ENCODE measurements at regions not wholly inside any gene's neighbourhood (a gene's known extent, or its start where the extent isn't known, plus 50 kb on each side); places are given as distances from the start of the nearest gene placed in this dataset.

DNA sequence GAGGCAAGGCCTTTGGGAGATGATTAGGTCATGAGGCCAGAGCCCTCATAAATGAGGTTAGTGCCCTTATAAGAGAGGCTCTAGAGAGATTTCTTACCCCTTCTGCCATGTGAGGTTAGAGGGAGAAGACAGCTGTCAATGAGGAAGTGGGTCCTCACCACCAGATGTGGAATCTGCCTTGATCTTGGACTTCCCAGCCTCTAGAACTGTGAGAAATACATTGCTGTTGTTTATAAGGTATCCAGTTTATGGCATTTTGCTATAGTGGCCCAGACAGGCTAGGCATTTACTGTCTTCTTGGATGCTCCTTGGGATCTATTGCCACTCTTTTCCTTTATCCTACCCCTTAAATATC, 57.1 kb upstream of the CITED2 start:
- TF ChIP-seq TAF1 (IDR thresholded peaks at IDR 0.05; ENCODE audit: low read depth) (no peak), RAD21 (conservative IDR thresholded peaks at IDR 0.05) (no peak), EP300 (conservative IDR thresholded peaks at IDR 0.05; ENCODE audit: poor library complexity, severe bottlenecking) (no peak), MXI1 (conservative IDR thresholded peaks at IDR 0.05; ENCODE audit: poor library complexity, severe bottlenecking) (no peak), EZH2 (IDR thresholded peaks at IDR 0.05; ENCODE audit: borderline replicate concordance, insufficient read depth, low read length, poor library complexity, severe bottlenecking) (no peak), SMC3 (conservative IDR thresholded peaks at IDR 0.05; ENCODE audit: poor library complexity) (no peak), POLR2AphosphoS5 (IDR thresholded peaks at IDR 0.05) (no peak)
- TF ChIP-seq, protein P1, sequence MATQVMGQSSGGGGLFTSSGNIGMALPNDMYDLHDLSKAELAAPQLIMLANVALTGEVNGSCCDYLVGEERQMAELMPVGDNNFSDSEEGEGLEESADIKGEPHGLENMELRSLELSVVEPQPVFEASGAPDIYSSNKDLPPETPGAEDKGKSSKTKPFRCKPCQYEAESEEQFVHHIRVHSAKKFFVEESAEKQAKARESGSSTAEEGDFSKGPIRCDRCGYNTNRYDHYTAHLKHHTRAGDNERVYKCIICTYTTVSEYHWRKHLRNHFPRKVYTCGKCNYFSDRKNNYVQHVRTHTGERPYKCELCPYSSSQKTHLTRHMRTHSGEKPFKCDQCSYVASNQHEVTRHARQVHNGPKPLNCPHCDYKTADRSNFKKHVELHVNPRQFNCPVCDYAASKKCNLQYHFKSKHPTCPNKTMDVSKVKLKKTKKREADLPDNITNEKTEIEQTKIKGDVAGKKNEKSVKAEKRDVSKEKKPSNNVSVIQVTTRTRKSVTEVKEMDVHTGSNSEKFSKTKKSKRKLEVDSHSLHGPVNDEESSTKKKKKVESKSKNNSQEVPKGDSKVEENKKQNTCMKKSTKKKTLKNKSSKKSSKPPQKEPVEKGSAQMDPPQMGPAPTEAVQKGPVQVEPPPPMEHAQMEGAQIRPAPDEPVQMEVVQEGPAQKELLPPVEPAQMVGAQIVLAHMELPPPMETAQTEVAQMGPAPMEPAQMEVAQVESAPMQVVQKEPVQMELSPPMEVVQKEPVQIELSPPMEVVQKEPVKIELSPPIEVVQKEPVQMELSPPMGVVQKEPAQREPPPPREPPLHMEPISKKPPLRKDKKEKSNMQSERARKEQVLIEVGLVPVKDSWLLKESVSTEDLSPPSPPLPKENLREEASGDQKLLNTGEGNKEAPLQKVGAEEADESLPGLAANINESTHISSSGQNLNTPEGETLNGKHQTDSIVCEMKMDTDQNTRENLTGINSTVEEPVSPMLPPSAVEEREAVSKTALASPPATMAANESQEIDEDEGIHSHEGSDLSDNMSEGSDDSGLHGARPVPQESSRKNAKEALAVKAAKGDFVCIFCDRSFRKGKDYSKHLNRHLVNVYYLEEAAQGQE (IDR thresholded peaks at IDR 0.05; ENCODE audit: borderline replicate concordance): no peak
- TF ChIP-seq, protein P2, sequence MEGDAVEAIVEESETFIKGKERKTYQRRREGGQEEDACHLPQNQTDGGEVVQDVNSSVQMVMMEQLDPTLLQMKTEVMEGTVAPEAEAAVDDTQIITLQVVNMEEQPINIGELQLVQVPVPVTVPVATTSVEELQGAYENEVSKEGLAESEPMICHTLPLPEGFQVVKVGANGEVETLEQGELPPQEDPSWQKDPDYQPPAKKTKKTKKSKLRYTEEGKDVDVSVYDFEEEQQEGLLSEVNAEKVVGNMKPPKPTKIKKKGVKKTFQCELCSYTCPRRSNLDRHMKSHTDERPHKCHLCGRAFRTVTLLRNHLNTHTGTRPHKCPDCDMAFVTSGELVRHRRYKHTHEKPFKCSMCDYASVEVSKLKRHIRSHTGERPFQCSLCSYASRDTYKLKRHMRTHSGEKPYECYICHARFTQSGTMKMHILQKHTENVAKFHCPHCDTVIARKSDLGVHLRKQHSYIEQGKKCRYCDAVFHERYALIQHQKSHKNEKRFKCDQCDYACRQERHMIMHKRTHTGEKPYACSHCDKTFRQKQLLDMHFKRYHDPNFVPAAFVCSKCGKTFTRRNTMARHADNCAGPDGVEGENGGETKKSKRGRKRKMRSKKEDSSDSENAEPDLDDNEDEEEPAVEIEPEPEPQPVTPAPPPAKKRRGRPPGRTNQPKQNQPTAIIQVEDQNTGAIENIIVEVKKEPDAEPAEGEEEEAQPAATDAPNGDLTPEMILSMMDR (IDR thresholded peaks at IDR 0.05; ENCODE audit: poor library complexity, severe bottlenecking): no peak
- Histone ChIP-seq H3K9me3 (ENCODE audit: low read length) (no peaks in the 10 kb centered on the region), H3K27ac (ENCODE audit: low read length) (no peak overlapping the region)

DNA sequence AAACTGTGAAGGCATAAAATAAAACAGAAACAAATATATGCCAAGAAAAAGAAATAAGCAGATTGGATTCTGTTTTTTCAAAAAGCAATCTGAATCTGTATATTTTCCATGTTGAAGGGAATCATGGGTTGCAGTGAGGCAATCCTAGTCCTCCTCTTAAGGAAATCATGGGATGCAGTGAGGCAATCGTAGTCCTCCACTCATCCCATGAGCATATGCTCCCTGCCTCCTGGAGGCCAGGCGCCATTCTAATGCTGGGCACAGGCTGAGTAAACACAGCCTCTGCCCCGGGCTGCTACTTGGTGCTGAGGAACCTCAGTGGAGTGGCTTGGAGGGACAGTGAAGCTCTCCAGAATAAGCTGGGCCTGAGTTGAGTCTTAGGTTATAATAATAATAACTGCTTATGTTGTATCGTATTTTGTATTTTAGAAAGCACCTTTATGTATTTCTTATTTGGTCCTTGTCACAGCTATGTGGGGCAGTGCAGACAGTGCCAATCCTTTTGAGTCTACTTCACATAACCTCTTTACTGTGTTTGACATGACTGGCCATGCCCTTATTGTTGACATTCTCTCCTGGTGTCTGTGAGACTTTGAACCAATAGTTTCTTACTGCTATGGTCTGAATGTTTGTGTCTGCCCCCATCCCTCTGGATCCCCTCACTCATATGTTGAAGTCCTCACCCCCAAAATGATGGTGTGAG, 56.6 kb upstream of the CITED2 start:
- no peaks in the 10 kb centered on the region for H4K20me1 ChIP-seq (ENCODE audit: insufficient read depth)
- no peaks in the 10 kb centered on the region for H3K79me2 ChIP-seq (replicated peaks; ENCODE audit: insufficient read depth, low read length)
- no peaks in the 10 kb centered on the region for H3F3A ChIP-seq (ENCODE audit: insufficient read depth, low read length, poor library complexity, severe bottlenecking)
- H3K36me3 ChIP-seq (ENCODE audit: insufficient read depth, low read length): no peaks in the 10 kb centered on the region
- no peak overlapping the region for H3K4me3 ChIP-seq (ENCODE audit: low read length)
- H3K4me2 ChIP-seq (ENCODE audit: low read length): no peak overlapping the region
- no peaks in the 10 kb centered on the region for H3K9me3 ChIP-seq (ENCODE audit: low read length)
- no peak overlapping the region for H2AFZ ChIP-seq (ENCODE audit: low read depth, low read length)
- no peaks in the 10 kb centered on the region for H3K9me2 ChIP-seq (ENCODE audit: insufficient read depth, low read length)
- H3K9ac ChIP-seq (ENCODE audit: low read length): no peak overlapping the region
- H3K27me3 ChIP-seq (ENCODE audit: insufficient read depth, low read depth, low read length): no peaks in the 10 kb centered on the region
- no peak overlapping the region for H3K27ac ChIP-seq (ENCODE audit: low read length)
- TF ChIP-seq POLR2AphosphoS5 (IDR thresholded peaks at IDR 0.05) (no peak), EZH2 (IDR thresholded peaks at IDR 0.05; ENCODE audit: borderline replicate concordance, insufficient read depth, low read length, poor library complexity, severe bottlenecking) (no peak), SMC3 (conservative IDR thresholded peaks at IDR 0.05; ENCODE audit: poor library complexity) (no peak), RAD21 (conservative IDR thresholded peaks at IDR 0.05) (no peak), EP300 (conservative IDR thresholded peaks at IDR 0.05; ENCODE audit: poor library complexity, severe bottlenecking) (no peak), MXI1 (conservative IDR thresholded peaks at IDR 0.05; ENCODE audit: poor library complexity, severe bottlenecking) (no peak), TAF1 (IDR thresholded peaks at IDR 0.05; ENCODE audit: low read depth) (no peak)
- TF ChIP-seq, protein P1 (IDR thresholded peaks at IDR 0.05; ENCODE audit: borderline replicate concordance): no peak
- TF ChIP-seq, protein P2 (IDR thresholded peaks at IDR 0.05; ENCODE audit: poor library complexity, severe bottlenecking): no peak

More for the DNA sequence above, 57.1 kb upstream of the CITED2 start:
- no peaks in the 10 kb centered on the region for H3K79me2 ChIP-seq (replicated peaks; ENCODE audit: insufficient read depth, low read length)
- H3K9me2 ChIP-seq (ENCODE audit: insufficient read depth, low read length): no peaks in the 10 kb centered on the region
- no peak overlapping the region for H3K4me3 ChIP-seq (ENCODE audit: low read length)
- H3K4me2 ChIP-seq (ENCODE audit: low read length): no peak overlapping the region
- H3K9ac ChIP-seq (ENCODE audit: low read length): no peak overlapping the region
- no peaks in the 10 kb centered on the region for H3F3A ChIP-seq (ENCODE audit: insufficient read depth, low read length, poor library complexity, severe bottlenecking)
- no peaks in the 10 kb centered on the region for H3K27me3 ChIP-seq (ENCODE audit: insufficient read depth, low read depth, low read length)
- no peaks in the 10 kb centered on the region for H4K20me1 ChIP-seq (ENCODE audit: insufficient read depth)
- no peak overlapping the region for H2AFZ ChIP-seq (ENCODE audit: low read depth, low read length)
- no peaks in the 10 kb centered on the region for H3K36me3 ChIP-seq (ENCODE audit: insufficient read depth, low read length)

Data from neural cell (in vitro differentiated cells).